HCT116 (cell line): ENCODE measurements at regions not wholly inside any gene's neighbourhood (a gene's known extent, or its start where the extent isn't known, plus 50 kb on each side); places are given as distances from the start of the nearest gene placed in this dataset.

Source experiments
- ATAC-seq: fragments of 200-7000 bp; cut with Tn5 transposase; 2 replicates; pipeline ENCODE4 v1.9.1; 2020; ENCODE audit warnings: mild to moderate bottlenecking, moderate library complexity
- BruUV-seq: library from RNA; stranded (reverse); fragments of 400-500 nt; replicated peaks from 2 replicates; lab custom pipeline; 2021; lab: Mats Ljungman, UMichigan
- CTCF ChIA-PET: fragments of 300-600 bp; sonication (Branson Sonifier 250); formaldehyde crosslinking; loops from one replicate; lab custom pipeline; 2021; ENCODE audit warnings: antibody characterized with exemption; lab: Charles Lee
- POLR2A ChIA-PET: fragments of 300-600, 350-600 bp; sonication (Branson Sonifier 250); formaldehyde crosslinking; loops from one replicate; lab custom pipeline; 2021; ENCODE audit warnings: antibody characterized with exemption; lab: Charles Lee
- RAD21 ChIA-PET, 2 experiments: fragments of 300-600 bp; sonication (Branson Sonifier 250); formaldehyde crosslinking; loops; one replicate each; lab custom pipeline; 2023; ENCODE audit warnings: low total read pairs in 2 of 2; ENCODE audit not compliant: uncharacterized antibody in 2 of 2, unreplicated experiment in 2 of 2, low non-redundant PET in 1 of 2; lab: Charles Lee
- DNase-seq: peaks from one replicate; pipeline ENCODE4 v3.0.0-alpha.2; 2010; ENCODE audit warnings: low read depth, low spot score
- H2AFZ ChIP-seq: fragments of 200-600 bp; shearing (Covaris generic), sonication (generic); 2 replicates; pipeline ENCODE4 v1.6.1; 2017; ENCODE audit warnings: low read depth, mixed run types, mixed read lengths, antibody characterized with exemption, low read length; ENCODE audit not compliant: poor library complexity, severe bottlenecking
- H3K27ac ChIP-seq: 2 replicates; pipeline ENCODE4 v1.5.1; 2012; ENCODE audit warnings: low read depth, low read length
- H3K27me3 ChIP-seq: fragments of 200-600 bp; sonication (generic); 2 replicates; pipeline ENCODE4 v1.6.1; 2016; ENCODE audit warnings: mixed run types, low read length, mixed read lengths; ENCODE audit not compliant: insufficient read depth
- H3K36me3 ChIP-seq, 2 experiments: fragments of 200-500 bp in 1 of 2; fragments of 200-600 bp in 1 of 2; sonication (Bioruptor generic) in 1 of 2; sonication (generic) in 1 of 2; 2 replicates each; pipeline versions ENCODE4 v1.5.1 to v1.6.1; 2014 to 2016; ENCODE audit warnings: low read length in 2 of 2, inconsistent platforms in 1 of 2, mixed read lengths in 1 of 2, mixed run types in 1 of 2; ENCODE audit not compliant: insufficient read depth in 2 of 2, control insufficient read depth in 1 of 2
- H3K4me1 ChIP-seq, 2 experiments: fragments of 200-600 bp in 1 of 2; sonication (generic) in 1 of 2; 2 replicates each; pipeline versions ENCODE4 v1.5.1 to v1.6.1; 2012 to 2017; ENCODE audit warnings: low read length in 2 of 2, inconsistent platforms in 1 of 2, mild to moderate bottlenecking in 1 of 2, mixed read lengths in 1 of 2, mixed run types in 1 of 2, moderate library complexity in 1 of 2; ENCODE audit not compliant: insufficient read depth in 2 of 2, control insufficient read depth in 1 of 2
- H3K4me2 ChIP-seq: fragments of 200-600 bp; sonication (generic); 2 replicates; pipeline ENCODE4 v1.6.1; 2017; ENCODE audit warnings: mixed run types, low read length, mixed read lengths
- H3K4me3 ChIP-seq, 2 experiments: fragments of 200-600 bp in 1 of 2; sonication (generic) in 1 of 2; replicated peaks in 1 of 2; 2 replicates each; pipeline ENCODE4 v1.5.1; 2011 to 2016; ENCODE audit warnings: low read length in 2 of 2, control low read depth in 1 of 2, low read depth in 1 of 2, mild to moderate bottlenecking in 1 of 2, mixed read lengths in 1 of 2, mixed run types in 1 of 2
- H3K79me2 ChIP-seq: fragments of 200-600 bp; sonication (generic); 2 replicates; pipeline ENCODE4 v1.6.1; 2017; ENCODE audit warnings: mild to moderate bottlenecking, mixed run types, low read length, moderate library complexity, mixed read lengths; ENCODE audit not compliant: insufficient read depth
- H3K9ac ChIP-seq: fragments of 200-600 bp; sonication (generic); 2 replicates; pipeline ENCODE4 v1.6.1; 2016; ENCODE audit warnings: low read length, mixed read lengths
- H3K9me2 ChIP-seq: fragments of 200-600 bp; sonication (generic), shearing (Covaris generic); 2 replicates; pipeline ENCODE4 v1.6.1; 2017; ENCODE audit warnings: mixed run types, mild to moderate bottlenecking, moderate library complexity; ENCODE audit not compliant: insufficient read depth
- H3K9me3 ChIP-seq, 2 experiments: fragments of 200-500 bp in 1 of 2; fragments of 200-600 bp in 1 of 2; sonication (Bioruptor generic) in 1 of 2; sonication (generic) in 1 of 2; 2 replicates each; pipeline ENCODE4 v1.6.1; 2014 to 2017; ENCODE audit warnings: low read length in 2 of 2, mixed read lengths in 2 of 2, inconsistent platforms in 1 of 2, low read depth in 1 of 2, mild to moderate bottlenecking in 1 of 2, mixed run types in 1 of 2, moderate library complexity in 1 of 2; ENCODE audit not compliant: control insufficient read depth in 1 of 2, insufficient read depth in 1 of 2
- H4K20me1 ChIP-seq: fragments of 200-600 bp; sonication (generic), shearing (Covaris generic); 2 replicates; pipeline ENCODE4 v1.6.1; 2017; ENCODE audit warnings: mixed run types, mild to moderate bottlenecking, moderate library complexity; ENCODE audit not compliant: insufficient read depth
- CBX3 ChIP-seq: IDR thresholded peaks from 2 replicates; pipeline ENCODE4 v1.6.1; 2012; ENCODE audit warnings: low read depth
- EGR1 ChIP-seq: IDR thresholded peaks from 2 replicates; pipeline ENCODE4 v1.6.1; 2012; ENCODE audit warnings: low read depth
- ELF1 ChIP-seq: IDR thresholded peaks from 2 replicates; pipeline ENCODE4 v1.6.1; 2012; ENCODE audit warnings: low read depth, borderline replicate concordance
- JUND ChIP-seq: IDR thresholded peaks from 2 replicates; pipeline ENCODE4 v1.6.1; 2012
- POLR2A ChIP-seq: IDR thresholded peaks from 2 replicates; pipeline ENCODE4 v1.7.0; 2011; ENCODE audit warnings: borderline replicate concordance; ENCODE audit not compliant: insufficient read depth, insufficient read length; ENCODE audit errors: extremely low read depth
- POLR2AphosphoS5 ChIP-seq: IDR thresholded peaks from 2 replicates; pipeline ENCODE4 v1.6.1; 2011; ENCODE audit warnings: mild to moderate bottlenecking, low read depth, low read length, moderate library complexity
- RAD21 ChIP-seq: IDR thresholded peaks from 2 replicates; pipeline ENCODE4 v1.6.1; 2012; ENCODE audit warnings: low read depth, mild to moderate bottlenecking
- SP1 ChIP-seq: IDR thresholded peaks from 2 replicates; pipeline ENCODE4 v1.6.1; 2012; ENCODE audit warnings: low read depth
- TCF7L2 ChIP-seq: IDR thresholded peaks from 2 replicates; pipeline ENCODE4 v1.7.0; 2011; ENCODE audit warnings: borderline replicate concordance, inconsistent platforms; ENCODE audit not compliant: insufficient read depth, insufficient read length; ENCODE audit errors: extremely low read depth
- YY1 ChIP-seq: IDR thresholded peaks from 2 replicates; pipeline ENCODE4 v1.6.1; 2011; ENCODE audit warnings: low read length, low read depth, moderate library complexity, mild to moderate bottlenecking; ENCODE audit not compliant: insufficient replicate concordance; ENCODE audit errors: extremely low read depth
- ZFX ChIP-seq: fragments of 450-650 bp; IDR thresholded peaks from 2 replicates; pipeline ENCODE4 v1.6.1; 2017
- intact Hi-C: fragments of 100-400 bp; cut with micrococcal nuclease; formaldehyde crosslinking; loops from 2 replicates; pipeline ENCODE4 v1.10.0; 2022
- TF ChIP-seq, protein P1 (sequence below), 3 experiments: fragments of 200-600 bp in 1 of 3; sonication (generic) in 1 of 3; IDR thresholded peaks in 2 of 3; conservative IDR thresholded peaks in 1 of 3; 2 replicates each; pipeline ENCODE4 v1.5.1; 2012 to 2017; ENCODE audit warnings: low read depth in 2 of 3, low read length in 2 of 3, antibody characterized with exemption in 1 of 3, borderline replicate concordance in 1 of 3, control low read depth in 1 of 3, mild to moderate bottlenecking in 1 of 3, mixed read lengths in 1 of 3, mixed run types in 1 of 3, moderate library complexity in 1 of 3; ENCODE audit not compliant: insufficient read depth in 1 of 3
- TF ChIP-seq, protein P2 (sequence below): IDR thresholded peaks from 2 replicates; pipeline ENCODE4 v1.6.1; 2012
- TF ChIP-seq, protein P3 (sequence below): IDR thresholded peaks from 2 replicates; pipeline ENCODE4 v1.6.1; 2012

DNA sequence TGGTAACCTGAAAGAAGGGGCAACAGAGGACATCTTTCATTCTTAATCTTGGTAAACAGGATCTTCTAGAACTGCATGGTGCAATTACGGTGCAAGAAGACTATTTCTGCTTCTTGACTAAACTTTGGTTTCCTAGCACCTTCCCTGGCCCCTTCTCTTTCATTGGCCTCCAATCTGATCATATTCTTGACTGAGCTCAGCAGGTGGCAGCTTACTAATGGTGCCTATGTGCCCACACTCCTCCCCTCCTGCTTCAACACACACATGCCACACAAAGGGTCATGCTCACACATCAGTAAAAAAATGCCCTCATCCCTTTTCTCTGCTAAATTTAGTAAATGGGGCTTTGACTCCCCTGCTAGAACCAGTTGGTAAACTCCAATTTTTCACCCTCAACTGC is 400.5 kb upstream of the MAOA start:
- ChIA-PET POLR2A (no interaction called here), RAD21 (no interaction called here)
- Histone ChIP-seq H4K20me1 (no peaks in the 10 kb centered on the region), H3K9me3 (no peaks in the 10 kb centered on the region), H3K4me1 (no peaks in the 10 kb centered on the region), H2AFZ (no peak overlapping the region), H3K27me3 (no peaks in the 10 kb centered on the region), H3K4me3 (no peak overlapping the region), H3K9me2 (no peaks in the 10 kb centered on the region), H3K27ac (no peak overlapping the region), H3K4me2 (no peak overlapping the region), H3K9ac (no peak overlapping the region)
- DNase-seq (no peak), ATAC-seq (no peak)
- BruUV-seq = no TSS peak
- TF ChIP-seq JUND = no peak
- no peak for TF ChIP-seq SP1
- TF ChIP-seq, protein P1, sequence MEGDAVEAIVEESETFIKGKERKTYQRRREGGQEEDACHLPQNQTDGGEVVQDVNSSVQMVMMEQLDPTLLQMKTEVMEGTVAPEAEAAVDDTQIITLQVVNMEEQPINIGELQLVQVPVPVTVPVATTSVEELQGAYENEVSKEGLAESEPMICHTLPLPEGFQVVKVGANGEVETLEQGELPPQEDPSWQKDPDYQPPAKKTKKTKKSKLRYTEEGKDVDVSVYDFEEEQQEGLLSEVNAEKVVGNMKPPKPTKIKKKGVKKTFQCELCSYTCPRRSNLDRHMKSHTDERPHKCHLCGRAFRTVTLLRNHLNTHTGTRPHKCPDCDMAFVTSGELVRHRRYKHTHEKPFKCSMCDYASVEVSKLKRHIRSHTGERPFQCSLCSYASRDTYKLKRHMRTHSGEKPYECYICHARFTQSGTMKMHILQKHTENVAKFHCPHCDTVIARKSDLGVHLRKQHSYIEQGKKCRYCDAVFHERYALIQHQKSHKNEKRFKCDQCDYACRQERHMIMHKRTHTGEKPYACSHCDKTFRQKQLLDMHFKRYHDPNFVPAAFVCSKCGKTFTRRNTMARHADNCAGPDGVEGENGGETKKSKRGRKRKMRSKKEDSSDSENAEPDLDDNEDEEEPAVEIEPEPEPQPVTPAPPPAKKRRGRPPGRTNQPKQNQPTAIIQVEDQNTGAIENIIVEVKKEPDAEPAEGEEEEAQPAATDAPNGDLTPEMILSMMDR (IDR thresholded peaks at IDR 0.05 in 2 of 3, conservative IDR thresholded peaks at IDR 0.05 in 1 of 3; ENCODE audit: borderline replicate concordance in 1 of 3, insufficient read depth in 1 of 3, low read depth in 2 of 3, low read length in 2 of 3) = no peak
- TF ChIP-seq CBX3 = no peak
- TF ChIP-seq ZFX = no peak
- no peak for TF ChIP-seq EGR1
- TF ChIP-seq YY1 = no peak
- TF ChIP-seq ELF1 = no peak
- TF ChIP-seq RAD21 = no peak
- TF ChIP-seq POLR2A = no peak
- TF ChIP-seq, protein P2, sequence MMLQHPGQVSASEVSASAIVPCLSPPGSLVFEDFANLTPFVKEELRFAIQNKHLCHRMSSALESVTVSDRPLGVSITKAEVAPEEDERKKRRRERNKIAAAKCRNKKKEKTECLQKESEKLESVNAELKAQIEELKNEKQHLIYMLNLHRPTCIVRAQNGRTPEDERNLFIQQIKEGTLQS = no peak
- TF ChIP-seq POLR2AphosphoS5 = no peak
- TF ChIP-seq TCF7L2 = no peak
- TF ChIP-seq, protein P3, sequence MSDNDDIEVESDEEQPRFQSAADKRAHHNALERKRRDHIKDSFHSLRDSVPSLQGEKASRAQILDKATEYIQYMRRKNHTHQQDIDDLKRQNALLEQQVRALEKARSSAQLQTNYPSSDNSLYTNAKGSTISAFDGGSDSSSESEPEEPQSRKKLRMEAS = no peak
- TF ChIP-seq, all 23 proteins: peak for 0
- no peaks in the 10 kb centered on the region for H3K79me2 ChIP-seq
- CTCF ChIA-PET = no interaction called here
- H3K36me3 ChIP-seq = no peaks in the 10 kb centered on the region
- intact Hi-C loops = no loop called here
